ENCODE measurements at regions not wholly inside any gene's neighbourhood (a gene's known extent, or its start where the extent isn't known, plus 50 kb on each side); places are given as distances from the start of the nearest gene placed in this dataset.
"Not testable (repeated sequence)": the region's sequence is repeated elsewhere in the genome, so short reads cannot be mapped to it uniquely, and the experiment has no call there.

GRCh38 chr4:116627545-116627944, 457.8 kb downstream of the TRAM1L1 start:
- no peak overlapping the region for H3K27ac ChIP-seq
- TF ChIP-seq CTCF (IDR thresholded peaks at IDR 0.05): no peak

GRCh38 chr4:116619508-116619907, 465.9 kb downstream of the TRAM1L1 start:
- DNase-seq (ENCODE audit: low spot score); H3K27ac ChIP-seq; H3K4me3 ChIP-seq: not testable (repeated sequence)

More at GRCh38 chr4:116627545-116627944, 457.8 kb downstream of the TRAM1L1 start:
- DNase-seq (ENCODE audit: low spot score): no peak
- no peak overlapping the region for H3K4me3 ChIP-seq

- DNase-seq (ENCODE audit: low spot score): no peak
- no peak overlapping the region for H3K27ac ChIP-seq
- no peak for TF ChIP-seq CTCF (IDR thresholded peaks at IDR 0.05)
- no peak overlapping the region for H3K4me3 ChIP-seq
Observed at GRCh38 chr4:116618638-116619037, 466.7 kb downstream of the TRAM1L1 start.

GRCh38 chr4:116603096-116603495, 482.3 kb downstream of the TRAM1L1 start:
- TF ChIP-seq CTCF (IDR thresholded peaks at IDR 0.05): no peak
- DNase-seq (ENCODE audit: low spot score): no peak
- no peak overlapping the region for H3K27ac ChIP-seq
- H3K4me3 ChIP-seq: no peak overlapping the region

- Histone ChIP-seq H3K27ac (no peak overlapping the region), H3K4me3 (no peak overlapping the region)
- no peak for TF ChIP-seq CTCF (IDR thresholded peaks at IDR 0.05)
- DNase-seq (ENCODE audit: low spot score): no peak
Observed at GRCh38 chr4:116599859-116600258, 485.5 kb downstream of the TRAM1L1 start.

GRCh38 chr4:116598980-116599789, 486.2 kb downstream of the TRAM1L1 start:
- no peak for TF ChIP-seq CTCF (IDR thresholded peaks at IDR 0.05)
- H3K4me3 ChIP-seq: no peak overlapping the region
- DNase-seq (ENCODE audit: low spot score): no peak

GRCh38 chr4:116598155-116598979, 487.0 kb downstream of the TRAM1L1 start:
- Histone ChIP-seq H3K27ac (no peak overlapping the region), H3K4me3 (no peak overlapping the region)
- DNase-seq (ENCODE audit: low spot score): no peak
- no peak for TF ChIP-seq CTCF (IDR thresholded peaks at IDR 0.05)

More at GRCh38 chr4:116598980-116599789, 486.2 kb downstream of the TRAM1L1 start:
- no peak overlapping the region for H3K27ac ChIP-seq
